Heart left ventricle (tissue), 16 donors: ENCODE measurements at regions not wholly inside any gene's neighbourhood (a gene's known extent, or its start where the extent isn't known, plus 50 kb on each side); places are given as distances from the start of the nearest gene placed in this dataset.

ENCODE experiments used
- ATAC-seq, 4 donors: fragments of 200-7000 bp; cut with Tn5 transposase; one replicate each; pipeline ENCODE4 v1.9.1; 2020 to 2022; ENCODE audit warnings: moderate library complexity in 4 of 4, mild to moderate bottlenecking in 3 of 4, moderate number of reproducible peaks in 1 of 4
- DNase-seq, 5 donors: peaks; one replicate each; pipeline ENCODE4 v3.0.0-alpha.2; 2020
- H3K27ac ChIP-seq, 12 donors: fragments of 200-600 bp; sonication (generic) in 4 of 12; one replicate each; pipeline versions ENCODE4 v1.5.0 to v1.8.0; 2016 to 2022; ENCODE audit warnings: mild to moderate bottlenecking in 2 of 12
- H3K27me3 ChIP-seq, 9 donors: fragments of 200-600 bp; sonication (generic) in 2 of 9; one replicate each; pipeline versions ENCODE4 v1.5.1 to v1.8.0; 2016 to 2022; ENCODE audit warnings: mild to moderate bottlenecking in 3 of 9
- H3K36me3 ChIP-seq, 9 donors: fragments of 200-600 bp; sonication (generic) in 2 of 9; one replicate each; pipeline versions ENCODE4 v1.5.0 to v1.8.0; 2018 to 2022; ENCODE audit warnings: mild to moderate bottlenecking in 2 of 9
- H3K4me1 ChIP-seq, 12 donors: fragments of 200-600 bp; sonication (generic) in 4 of 12; one replicate each; pipeline versions ENCODE4 v1.5.0 to v1.8.0; 2016 to 2022; ENCODE audit warnings: mild to moderate bottlenecking in 3 of 12
- H3K4me3 ChIP-seq, 12 donors: fragments of 200-600 bp; sonication (generic) in 4 of 12; one replicate each; pipeline versions ENCODE4 v1.5.0 to v1.8.0; 2017 to 2022; ENCODE audit warnings: mild to moderate bottlenecking in 9 of 12, moderate library complexity in 4 of 12
- H3K9me3 ChIP-seq, 12 donors: fragments of 200-600 bp; sonication (generic) in 4 of 12; one replicate each; pipeline versions ENCODE4 v1.5.0 to v1.8.0; 2016 to 2022; ENCODE audit warnings: mild to moderate bottlenecking in 1 of 12
- POLR2A ChIP-seq, 2 donors: fragments of 450-650 bp; IDR thresholded peaks; one replicate each; pipeline ENCODE4 v1.6.1; 2017; ENCODE audit warnings: antibody characterized with exemption in 2 of 2, mild to moderate bottlenecking in 2 of 2, moderate library complexity in 2 of 2
- WGBS, 4 donors: extraction: QIAGEN DNeasy Blood & Tissue Kit in 2 of 4; methylation state at CpG; one replicate each; pipeline versions ENCODE4 v1.1.5 to v1.1.7; 2013 to 2018; 5-methylcytosine and 5-hydroxymethylcytosine counted together
- intact Hi-C, 10 donors: fragments of 100-400 bp; cut with DNase I; formaldehyde crosslinking; loops; one replicate each; pipeline versions ENCODE4 v1.11.1 to v1.14.2; 2022
- TF ChIP-seq, protein P1 (sequence below), 12 donors: fragments of 200-600 bp; sonication (generic) in 4 of 12; IDR thresholded peaks; one replicate each; pipeline versions ENCODE4 v1.5.0 to v1.8.0; 2018 to 2022; ENCODE audit warnings: antibody characterized with exemption in 12 of 12, mild to moderate bottlenecking in 5 of 12
- donor health status: ischemic (EF 13 %, LVEDD 7.1; RV severe dilation, severe dysfunction).
- donor health status: healthy with polysubstance abuse.
- donor health status: DM: no; HTN: yes; CAD: no.
- donor health status: DM: no; HTN: no; CAD: no.
- donor health status: ischemic (EF 25% LVEDD 6.9; RV normal size, moderate dysfunction).
- donor health status: ischemic (EF 25% LVEDD 5.7; RV mildly dilated, moderate dysfunction).
- donor health status: healthy.
- donor health status: DM: yes; HTN: yes; CAD: no.
- donor health status: ischemic (EF 35%, LVEDD 5.7; RV mildly dilated, moderate dysfunction).
- donor health status: nonischemic (EF 11% LVEDD 7.7; RV severe dilation, severe dysfunction).
- donor health status: DM: yes; HTN: yes; CAD: no.
- donor health status: PGD.
- donor health status: ischemic (EF 29% LVEDD 5.4; RV normal size, mild dysfunction).
- donor health status: nonischemic (EF 23%, LVEDD 6.1; RV moderate dilation, normal function).

DNA sequence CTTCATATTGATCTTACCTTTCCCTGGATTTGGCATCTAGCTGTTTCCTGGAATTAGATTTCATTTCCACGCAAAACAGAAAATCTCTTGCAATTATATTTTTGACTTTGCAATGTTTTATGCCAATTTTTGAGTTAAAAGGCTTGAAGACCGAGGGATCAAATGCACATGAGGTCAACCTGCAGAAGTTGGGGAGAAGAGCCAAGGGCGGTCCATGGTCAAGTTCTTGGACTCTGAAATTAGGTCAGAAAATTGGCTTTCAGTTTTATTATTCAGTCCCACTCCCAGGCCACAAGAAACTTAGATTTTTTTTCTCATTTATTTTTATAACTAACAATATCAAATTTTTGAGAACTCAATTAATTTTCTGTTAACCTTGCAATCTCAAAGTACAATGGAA lies 499.1 kb upstream of the USP24 start:
- ATAC-seq: no peak
- Histone ChIP-seq H3K27me3 (no peaks in the 10 kb centered on the region), H3K4me1 (peaks cover 0 to 32% (median 10%) of the 10 kb centered on the region in 12 donors), H3K27ac (no peak overlapping the region), H3K9me3 (no peaks in the 10 kb centered on the region), H3K4me3 (no peak overlapping the region), H3K36me3 (no peaks in the 10 kb centered on the region)
- intact Hi-C loops: no loop called here
- WGBS, 4 donors: 68 to 76% (median 70%) methylated on average over 3 of the region's 3 CpGs
- TF ChIP-seq, protein P1, sequence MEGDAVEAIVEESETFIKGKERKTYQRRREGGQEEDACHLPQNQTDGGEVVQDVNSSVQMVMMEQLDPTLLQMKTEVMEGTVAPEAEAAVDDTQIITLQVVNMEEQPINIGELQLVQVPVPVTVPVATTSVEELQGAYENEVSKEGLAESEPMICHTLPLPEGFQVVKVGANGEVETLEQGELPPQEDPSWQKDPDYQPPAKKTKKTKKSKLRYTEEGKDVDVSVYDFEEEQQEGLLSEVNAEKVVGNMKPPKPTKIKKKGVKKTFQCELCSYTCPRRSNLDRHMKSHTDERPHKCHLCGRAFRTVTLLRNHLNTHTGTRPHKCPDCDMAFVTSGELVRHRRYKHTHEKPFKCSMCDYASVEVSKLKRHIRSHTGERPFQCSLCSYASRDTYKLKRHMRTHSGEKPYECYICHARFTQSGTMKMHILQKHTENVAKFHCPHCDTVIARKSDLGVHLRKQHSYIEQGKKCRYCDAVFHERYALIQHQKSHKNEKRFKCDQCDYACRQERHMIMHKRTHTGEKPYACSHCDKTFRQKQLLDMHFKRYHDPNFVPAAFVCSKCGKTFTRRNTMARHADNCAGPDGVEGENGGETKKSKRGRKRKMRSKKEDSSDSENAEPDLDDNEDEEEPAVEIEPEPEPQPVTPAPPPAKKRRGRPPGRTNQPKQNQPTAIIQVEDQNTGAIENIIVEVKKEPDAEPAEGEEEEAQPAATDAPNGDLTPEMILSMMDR (IDR thresholded peaks at IDR 0.05): no peak
- TF ChIP-seq POLR2A (IDR thresholded peaks at IDR 0.05): no peak
- DNase-seq: no peak

DNA sequence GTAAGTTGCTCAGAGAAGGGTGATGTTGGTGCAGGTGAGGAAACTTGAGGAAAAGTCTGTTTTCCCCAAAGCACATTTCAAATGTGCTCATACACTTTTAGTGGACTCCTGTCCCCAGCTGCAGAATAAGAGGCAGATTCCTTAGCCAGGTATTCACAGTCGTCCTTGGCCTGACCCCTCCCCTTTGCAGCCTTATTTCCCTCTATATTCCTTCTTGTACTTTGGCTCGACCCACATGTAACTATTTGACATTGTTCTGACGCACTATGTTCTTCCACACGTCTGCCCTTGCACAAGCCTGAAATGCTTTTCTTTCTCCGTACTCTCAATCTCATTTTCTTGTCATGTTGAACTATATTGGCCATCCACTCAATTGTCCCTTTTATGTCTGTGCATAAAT lies 498.4 kb upstream of the USP24 start:
- Histone ChIP-seq H3K4me1 (peaks cover 0 to 29% (median 6%) of the 10 kb centered on the region in 12 donors), H3K27me3 (no peaks in the 10 kb centered on the region), H3K9me3 (no peaks in the 10 kb centered on the region), H3K27ac (no peak overlapping the region), H3K36me3 (no peaks in the 10 kb centered on the region), H3K4me3 (no peak overlapping the region)
- ATAC-seq: no peak
- DNase-seq: no peak
- WGBS, 4 donors: 89 to 92% (median 90%) methylated on average over 5 of the region's 5 CpGs
- intact Hi-C loops: no loop called here
- TF ChIP-seq, protein P1 (IDR thresholded peaks at IDR 0.05): no peak
- TF ChIP-seq POLR2A (IDR thresholded peaks at IDR 0.05): no peak

DNA sequence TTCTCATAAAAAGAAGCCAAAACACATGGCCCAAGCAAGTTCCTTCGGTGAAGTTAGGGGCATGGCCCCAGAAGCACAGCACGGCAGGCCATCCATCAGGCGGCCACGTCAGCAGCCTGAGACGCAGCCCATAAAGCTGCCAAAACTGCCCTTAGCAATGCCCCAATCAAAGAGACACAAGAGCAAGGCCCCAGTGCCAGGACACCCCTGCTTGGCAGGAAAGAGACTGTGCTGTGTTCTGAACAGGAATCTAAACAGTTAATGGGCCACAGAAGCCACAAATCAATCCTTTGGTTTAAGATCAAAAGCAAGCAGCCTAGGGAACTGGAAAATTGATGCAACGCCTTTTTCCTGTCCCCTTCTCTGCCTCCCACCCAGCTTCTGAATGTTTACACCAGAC lies 497.0 kb upstream of the USP24 start:
- WGBS, 4 donors: 81 to 90% (median 87%) methylated on average over 6 of the region's 6 CpGs
- TF ChIP-seq POLR2A (IDR thresholded peaks at IDR 0.05): no peak
- TF ChIP-seq, protein P1 (IDR thresholded peaks at IDR 0.05): no peak
- no peak for ATAC-seq

DNA sequence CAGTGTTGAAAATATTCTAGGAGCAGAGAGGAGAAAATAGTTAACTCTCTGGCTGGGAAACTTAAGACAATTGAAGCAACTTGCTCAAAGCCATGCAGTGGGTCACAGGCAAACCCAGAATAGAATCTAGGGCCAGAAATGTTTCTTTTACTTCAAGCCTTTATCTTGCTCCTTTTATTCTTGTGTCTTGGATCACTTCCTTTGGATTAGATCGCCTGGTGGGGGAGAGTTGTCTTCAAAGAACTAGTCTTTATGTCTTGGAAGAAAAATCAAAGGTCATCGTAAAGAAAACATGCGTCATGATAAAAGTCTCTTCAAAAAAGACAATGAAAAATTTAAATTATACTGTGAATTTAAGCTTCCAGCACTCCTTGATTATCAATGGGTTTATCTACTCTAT lies 493.6 kb upstream of the USP24 start:
- Histone ChIP-seq H3K9me3 (no peaks in the 10 kb centered on the region), H3K4me1 (peaks cover 0 to 9% (median 0%) of the 10 kb centered on the region in 12 donors), H3K4me3 (no peak overlapping the region), H3K27ac (no peak overlapping the region), H3K27me3 (no peaks in the 10 kb centered on the region), H3K36me3 (no peaks in the 10 kb centered on the region)
- intact Hi-C loops: loop anchor here in 1 of 10 donors (10.0 kb wide), 1 partner anchor 876 kb away; no protein-coding TSS in a partner anchor
- WGBS, 4 donors: 68 to 82% (median 79%) methylated on average over 3 of the region's 3 CpGs
- no peak for ATAC-seq
- DNase-seq: no peak
- TF ChIP-seq, protein P1 (IDR thresholded peaks at IDR 0.05): no peak
- no peak for TF ChIP-seq POLR2A (IDR thresholded peaks at IDR 0.05)

More for the DNA sequence above, 497.0 kb upstream of the USP24 start:
- no peak for DNase-seq
- Histone ChIP-seq H3K4me1 (peaks cover 0 to 25% (median 0%) of the 10 kb centered on the region in 12 donors), H3K27ac (no peak overlapping the region), H3K27me3 (no peaks in the 10 kb centered on the region), H3K36me3 (no peaks in the 10 kb centered on the region), H3K4me3 (no peak overlapping the region), H3K9me3 (no peaks in the 10 kb centered on the region)
- intact Hi-C loops: no loop called here
